ENCODE measurements at regions not wholly inside any gene's neighbourhood (a gene's known extent, or its start where the extent isn't known, plus 50 kb on each side); places are given as distances from the start of the nearest gene placed in this dataset.

GRCh38 chr1:216916890-216917438 lies 193.7 kb upstream of the ESRRG start:
- WGBS, 2 donors, result 84 to 86% methylated on average over 6 of the region's 6 CpGs
- no peak overlapping the region for H3K4me3 ChIP-seq (ENCODE audit: low read depth in 1 of 2, low read length in 2 of 2)
- H3K36me3 ChIP-seq (ENCODE audit: control insufficient read depth in 2 of 2, insufficient read depth in 2 of 2, low read length in 1 of 2), result no peaks in the 10 kb centered on the region
- no peaks in the 10 kb centered on the region for H3K9me3 ChIP-seq (ENCODE audit: control insufficient read depth in 2 of 2, insufficient read depth in 1 of 2, low read depth in 1 of 2, low read length in 1 of 2)
- no peaks in the 10 kb centered on the region for H3K4me1 ChIP-seq (ENCODE audit: control insufficient read depth in 2 of 2, insufficient read depth in 2 of 2, low read length in 1 of 2)
- no peaks in the 10 kb centered on the region for H3K27me3 ChIP-seq (ENCODE audit: control insufficient read depth in 1 of 2, insufficient read depth in 2 of 2, low read length in 2 of 2)
- H3K27ac ChIP-seq (ENCODE audit: low read depth in 2 of 2, low read length in 1 of 2), result no peak overlapping the region

GRCh38 chr1:216914974-216915373 lies 191.7 kb upstream of the ESRRG start:
- H3K4me1 ChIP-seq (ENCODE audit: control insufficient read depth in 2 of 2, insufficient read depth in 2 of 2, low read length in 1 of 2), result no peaks in the 10 kb centered on the region
- H3K36me3 ChIP-seq (ENCODE audit: control insufficient read depth in 2 of 2, insufficient read depth in 2 of 2, low read length in 1 of 2), result no peaks in the 10 kb centered on the region
- H3K27ac ChIP-seq (ENCODE audit: low read depth in 2 of 2, low read length in 1 of 2), result no peak overlapping the region
- 71 to 75% methylated on average over 2 of the region's 2 CpGs for WGBS, 2 donors
- H3K9me3 ChIP-seq (ENCODE audit: control insufficient read depth in 2 of 2, insufficient read depth in 1 of 2, low read depth in 1 of 2, low read length in 1 of 2), result no peaks in the 10 kb centered on the region
- H3K27me3 ChIP-seq (ENCODE audit: control insufficient read depth in 1 of 2, insufficient read depth in 2 of 2, low read length in 2 of 2), result no peaks in the 10 kb centered on the region
- H3K4me3 ChIP-seq (ENCODE audit: low read depth in 1 of 2, low read length in 2 of 2), result no peak overlapping the region

GRCh38 chr1:216913976-216914375 lies 190.7 kb upstream of the ESRRG start:
- Histone ChIP-seq H3K36me3 (ENCODE audit: control insufficient read depth in 2 of 2, insufficient read depth in 2 of 2, low read length in 1 of 2) (no peaks in the 10 kb centered on the region), H3K4me1 (ENCODE audit: control insufficient read depth in 2 of 2, insufficient read depth in 2 of 2, low read length in 1 of 2) (no peaks in the 10 kb centered on the region), H3K27me3 (ENCODE audit: control insufficient read depth in 1 of 2, insufficient read depth in 2 of 2, low read length in 2 of 2) (no peaks in the 10 kb centered on the region), H3K9me3 (ENCODE audit: control insufficient read depth in 2 of 2, insufficient read depth in 1 of 2, low read depth in 1 of 2, low read length in 1 of 2) (no peaks in the 10 kb centered on the region), H3K4me3 (ENCODE audit: low read depth in 1 of 2, low read length in 2 of 2) (no peak overlapping the region), H3K27ac (ENCODE audit: low read depth in 2 of 2, low read length in 1 of 2) (no peak overlapping the region)
- WGBS, 2 donors, result 59 to 64% methylated on average over 4 of the region's 4 CpGs

GRCh38 chr1:216910081-216910840 lies 187.0 kb upstream of the ESRRG start:
- 67 to 76% methylated on average over 5 of the region's 5 CpGs for WGBS, 2 donors
- no peak overlapping the region for H3K27ac ChIP-seq (ENCODE audit: low read depth in 2 of 2, low read length in 1 of 2)
- H3K4me3 ChIP-seq (ENCODE audit: low read depth in 1 of 2, low read length in 2 of 2), result no peak overlapping the region
- H3K4me1 ChIP-seq (ENCODE audit: control insufficient read depth in 2 of 2, insufficient read depth in 2 of 2, low read length in 1 of 2), result no peaks in the 10 kb centered on the region
- no peaks in the 10 kb centered on the region for H3K9me3 ChIP-seq (ENCODE audit: control insufficient read depth in 2 of 2, insufficient read depth in 1 of 2, low read depth in 1 of 2, low read length in 1 of 2)
- no peaks in the 10 kb centered on the region for H3K27me3 ChIP-seq (ENCODE audit: control insufficient read depth in 1 of 2, insufficient read depth in 2 of 2, low read length in 2 of 2)
- H3K36me3 ChIP-seq (ENCODE audit: control insufficient read depth in 2 of 2, insufficient read depth in 2 of 2, low read length in 1 of 2), result no peaks in the 10 kb centered on the region

GRCh38 chr1:216908126-216908525 lies 184.9 kb upstream of the ESRRG start:
- 89 to 91% methylated on average over 3 of the region's 3 CpGs for WGBS, 2 donors
- Histone ChIP-seq H3K36me3 (ENCODE audit: control insufficient read depth in 2 of 2, insufficient read depth in 2 of 2, low read length in 1 of 2) (no peaks in the 10 kb centered on the region), H3K27ac (ENCODE audit: low read depth in 2 of 2, low read length in 1 of 2) (no peak overlapping the region)

GRCh38 chr1:216907100-216907499 lies 183.9 kb upstream of the ESRRG start:
- 91 to 93% methylated on average over 8 of the region's 8 CpGs for WGBS, 2 donors
- no peaks in the 10 kb centered on the region for H3K36me3 ChIP-seq (ENCODE audit: control insufficient read depth in 2 of 2, insufficient read depth in 2 of 2, low read length in 1 of 2)
- no peaks in the 10 kb centered on the region for H3K9me3 ChIP-seq (ENCODE audit: control insufficient read depth in 2 of 2, insufficient read depth in 1 of 2, low read depth in 1 of 2, low read length in 1 of 2)
- peaks cover 0 to 2% of the 10 kb centered on the region in 2 donors for H3K4me1 ChIP-seq (ENCODE audit: control insufficient read depth in 2 of 2, insufficient read depth in 2 of 2, low read length in 1 of 2)
- H3K27me3 ChIP-seq (ENCODE audit: control insufficient read depth in 1 of 2, insufficient read depth in 2 of 2, low read length in 2 of 2), result no peaks in the 10 kb centered on the region
- H3K4me3 ChIP-seq (ENCODE audit: low read depth in 1 of 2, low read length in 2 of 2), result no peak overlapping the region
- H3K27ac ChIP-seq (ENCODE audit: low read depth in 2 of 2, low read length in 1 of 2), result no peak overlapping the region

More at GRCh38 chr1:216908126-216908525, 184.9 kb upstream of the ESRRG start:
- Histone ChIP-seq H3K4me3 (ENCODE audit: low read depth in 1 of 2, low read length in 2 of 2) (no peak overlapping the region), H3K4me1 (ENCODE audit: control insufficient read depth in 2 of 2, insufficient read depth in 2 of 2, low read length in 1 of 2) (peaks cover 0 to 2% of the 10 kb centered on the region in 2 donors), H3K9me3 (ENCODE audit: control insufficient read depth in 2 of 2, insufficient read depth in 1 of 2, low read depth in 1 of 2, low read length in 1 of 2) (no peaks in the 10 kb centered on the region), H3K27me3 (ENCODE audit: control insufficient read depth in 1 of 2, insufficient read depth in 2 of 2, low read length in 2 of 2) (no peaks in the 10 kb centered on the region)

- H3K4me3 ChIP-seq (ENCODE audit: low read depth in 1 of 2, low read length in 2 of 2), result no peak overlapping the region
- H3K27me3 ChIP-seq (ENCODE audit: control insufficient read depth in 1 of 2, insufficient read depth in 2 of 2, low read length in 2 of 2), result no peaks in the 10 kb centered on the region
- H3K36me3 ChIP-seq (ENCODE audit: control insufficient read depth in 2 of 2, insufficient read depth in 2 of 2, low read length in 1 of 2), result no peaks in the 10 kb centered on the region
- H3K9me3 ChIP-seq (ENCODE audit: control insufficient read depth in 2 of 2, insufficient read depth in 1 of 2, low read depth in 1 of 2, low read length in 1 of 2), result no peaks in the 10 kb centered on the region
- H3K27ac ChIP-seq (ENCODE audit: low read depth in 2 of 2, low read length in 1 of 2), result no peak overlapping the region
- WGBS, 2 donors, result 88 to 92% methylated on average over 4 of the region's 4 CpGs
- peaks cover 0 to 2% of the 10 kb centered on the region in 2 donors for H3K4me1 ChIP-seq (ENCODE audit: control insufficient read depth in 2 of 2, insufficient read depth in 2 of 2, low read length in 1 of 2)
Observed at GRCh38 chr1:216905781-216906180, 182.6 kb upstream of the ESRRG start.

GRCh38 chr1:216905137-216905536 lies 181.9 kb upstream of the ESRRG start:
- no peaks in the 10 kb centered on the region for H3K9me3 ChIP-seq (ENCODE audit: control insufficient read depth in 2 of 2, insufficient read depth in 1 of 2, low read depth in 1 of 2, low read length in 1 of 2)
- H3K27ac ChIP-seq (ENCODE audit: low read depth in 2 of 2, low read length in 1 of 2), result no peak overlapping the region
- peaks cover 0 to 2% of the 10 kb centered on the region in 2 donors for H3K4me1 ChIP-seq (ENCODE audit: control insufficient read depth in 2 of 2, insufficient read depth in 2 of 2, low read length in 1 of 2)
- 74 to 81% methylated on average over 5 of the region's 5 CpGs for WGBS, 2 donors
- H3K4me3 ChIP-seq (ENCODE audit: low read depth in 1 of 2, low read length in 2 of 2), result no peak overlapping the region
- H3K27me3 ChIP-seq (ENCODE audit: control insufficient read depth in 1 of 2, insufficient read depth in 2 of 2, low read length in 2 of 2), result no peaks in the 10 kb centered on the region
- H3K36me3 ChIP-seq (ENCODE audit: control insufficient read depth in 2 of 2, insufficient read depth in 2 of 2, low read length in 1 of 2), result no peaks in the 10 kb centered on the region

- no peaks in the 10 kb centered on the region for H3K27me3 ChIP-seq (ENCODE audit: control insufficient read depth in 1 of 2, insufficient read depth in 2 of 2, low read length in 2 of 2)
- H3K4me3 ChIP-seq (ENCODE audit: low read depth in 1 of 2, low read length in 2 of 2), result no peak overlapping the region
- WGBS, 2 donors, result 64 to 84% methylated on average over 7 of the region's 7 CpGs
- peaks cover 0 to 2% of the 10 kb centered on the region in 2 donors for H3K4me1 ChIP-seq (ENCODE audit: control insufficient read depth in 2 of 2, insufficient read depth in 2 of 2, low read length in 1 of 2)
- no peaks in the 10 kb centered on the region for H3K9me3 ChIP-seq (ENCODE audit: control insufficient read depth in 2 of 2, insufficient read depth in 1 of 2, low read depth in 1 of 2, low read length in 1 of 2)
- H3K27ac ChIP-seq (ENCODE audit: low read depth in 2 of 2, low read length in 1 of 2), result no peak overlapping the region
- no peaks in the 10 kb centered on the region for H3K36me3 ChIP-seq (ENCODE audit: control insufficient read depth in 2 of 2, insufficient read depth in 2 of 2, low read length in 1 of 2)
Observed at GRCh38 chr1:216904471-216904870, 181.2 kb upstream of the ESRRG start.

- H3K9me3 ChIP-seq (ENCODE audit: control insufficient read depth in 2 of 2, insufficient read depth in 1 of 2, low read depth in 1 of 2, low read length in 1 of 2), result no peaks in the 10 kb centered on the region
- H3K36me3 ChIP-seq (ENCODE audit: control insufficient read depth in 2 of 2, insufficient read depth in 2 of 2, low read length in 1 of 2), result no peaks in the 10 kb centered on the region
- no peaks in the 10 kb centered on the region for H3K27me3 ChIP-seq (ENCODE audit: control insufficient read depth in 1 of 2, insufficient read depth in 2 of 2, low read length in 2 of 2)
- peaks cover 0 to 2% of the 10 kb centered on the region in 2 donors for H3K4me1 ChIP-seq (ENCODE audit: control insufficient read depth in 2 of 2, insufficient read depth in 2 of 2, low read length in 1 of 2)
- 47 to 53% methylated on average over 2 of the region's 2 CpGs for WGBS, 2 donors
- H3K4me3 ChIP-seq (ENCODE audit: low read depth in 1 of 2, low read length in 2 of 2), result no peak overlapping the region
- H3K27ac ChIP-seq (ENCODE audit: low read depth in 2 of 2, low read length in 1 of 2), result peak overlapping the region; percentile 40 to 76
Observed at GRCh38 chr1:216903382-216903740, 180.1 kb upstream of the ESRRG start.

Measured in esophagus (tissue), 2 donors.